ENCODE measurements at regions not wholly inside any gene's neighbourhood (a gene's known extent, or its start where the extent isn't known, plus 50 kb on each side); places are given as distances from the start of the nearest gene placed in this dataset.
"Not testable (repeated sequence)": the region's sequence is repeated elsewhere in the genome, so short reads cannot be mapped to it uniquely, and the experiment has no call there.

DNA sequence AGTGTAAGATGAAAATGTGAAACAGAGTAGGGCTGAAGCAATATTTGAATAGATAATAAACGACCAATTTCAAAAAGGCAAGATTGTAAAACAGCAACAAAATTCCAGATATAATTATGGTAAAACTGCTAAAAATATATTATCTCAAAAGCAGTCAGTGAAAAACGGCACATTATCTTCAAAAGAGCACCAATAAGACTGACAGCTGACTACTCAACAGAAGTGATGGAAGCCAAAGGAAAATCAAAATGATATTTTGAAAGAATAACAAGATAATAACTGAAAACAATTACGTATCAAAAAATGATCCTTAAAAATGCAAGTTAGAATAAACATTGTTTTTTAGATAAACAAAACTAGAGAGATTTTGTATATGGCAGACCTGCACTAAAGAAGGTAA, 920.6 kb upstream of the FAM98A start:
- DNase-seq, result no peak

DNA sequence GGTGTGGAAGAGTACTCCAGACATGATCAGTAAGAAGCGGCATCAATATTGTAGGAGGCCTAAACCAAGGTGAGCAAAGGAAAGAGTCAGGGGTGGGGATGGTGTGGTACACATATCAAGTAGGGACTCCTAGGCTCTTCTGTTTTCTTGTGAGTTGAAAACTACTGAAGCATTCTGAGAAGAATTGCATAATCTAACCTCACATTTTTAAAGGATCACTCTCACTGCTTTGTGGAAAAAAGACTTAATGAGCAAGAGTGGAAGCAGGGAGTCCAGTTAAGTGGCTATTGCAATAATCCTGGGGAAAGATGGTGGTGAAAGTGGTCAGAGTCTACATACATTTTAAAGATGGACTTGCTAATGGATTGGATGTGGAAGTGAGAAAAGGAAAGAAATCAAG, 899.5 kb upstream of the FAM98A start:
- DNase-seq, result no peak

DNA sequence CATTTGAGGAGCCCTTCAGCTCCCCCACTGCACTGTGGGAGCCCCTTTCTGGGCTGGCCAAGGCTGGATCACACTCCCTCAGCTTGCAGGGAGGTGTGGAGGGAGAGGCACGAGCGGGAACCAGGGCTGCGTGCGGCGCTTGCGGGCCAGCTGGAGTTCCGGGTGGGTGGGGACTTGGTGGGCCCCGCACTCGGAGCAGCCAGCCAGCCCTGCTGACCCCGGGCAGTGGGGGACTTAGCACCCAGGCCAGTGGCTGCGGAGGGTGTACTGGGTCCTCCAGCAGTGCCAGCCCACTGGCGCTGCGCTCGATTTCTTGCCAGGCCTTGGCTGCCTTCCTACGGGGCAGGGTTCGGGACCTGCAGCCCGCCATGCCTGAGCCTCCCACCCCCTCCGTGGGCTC, 895.1 kb upstream of the FAM98A start:
- DNase-seq, result not testable (repeated sequence)

DNA sequence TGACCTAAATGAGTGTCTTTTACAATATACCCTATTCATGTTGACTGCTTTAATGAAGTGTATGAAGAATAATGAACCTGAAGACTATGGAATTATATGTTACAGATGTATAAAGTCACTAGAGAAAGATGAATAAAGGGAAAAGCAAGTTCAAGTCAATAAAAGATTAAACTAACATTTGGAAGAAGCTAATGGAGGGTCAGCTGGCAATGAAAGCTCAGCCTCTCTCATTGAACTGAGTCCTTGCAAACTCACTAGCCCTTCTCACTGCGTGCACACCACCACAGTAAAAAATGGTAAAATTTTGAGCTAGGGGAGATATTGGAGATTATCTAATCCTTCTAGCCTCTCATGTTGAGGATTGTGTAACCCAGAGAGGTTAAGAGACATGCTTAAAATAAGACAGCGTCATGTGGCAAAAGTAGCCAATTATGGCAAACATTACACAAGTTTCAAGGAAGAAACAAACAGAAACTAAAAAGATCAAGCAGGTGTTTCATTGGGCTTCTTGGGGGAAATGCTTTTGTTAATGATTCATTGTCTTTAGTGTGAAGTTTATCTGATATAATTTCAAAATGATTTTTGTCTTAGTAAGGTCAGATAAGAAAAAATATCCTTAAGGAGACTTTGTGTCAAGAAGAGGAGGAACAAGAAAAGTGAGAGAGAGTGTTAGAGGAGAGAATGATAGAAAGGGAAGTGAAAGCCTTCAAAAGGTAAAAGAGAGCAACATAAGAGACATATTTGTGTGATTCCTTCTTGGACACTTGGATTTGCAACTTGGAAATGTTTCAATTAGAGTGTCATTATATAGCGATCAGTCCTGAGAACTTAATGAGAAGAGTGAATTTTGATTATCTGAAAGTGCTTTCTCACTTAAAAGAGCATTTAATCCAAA, 893.7 kb upstream of the FAM98A start:
- DNase-seq, result no peak

DNA sequence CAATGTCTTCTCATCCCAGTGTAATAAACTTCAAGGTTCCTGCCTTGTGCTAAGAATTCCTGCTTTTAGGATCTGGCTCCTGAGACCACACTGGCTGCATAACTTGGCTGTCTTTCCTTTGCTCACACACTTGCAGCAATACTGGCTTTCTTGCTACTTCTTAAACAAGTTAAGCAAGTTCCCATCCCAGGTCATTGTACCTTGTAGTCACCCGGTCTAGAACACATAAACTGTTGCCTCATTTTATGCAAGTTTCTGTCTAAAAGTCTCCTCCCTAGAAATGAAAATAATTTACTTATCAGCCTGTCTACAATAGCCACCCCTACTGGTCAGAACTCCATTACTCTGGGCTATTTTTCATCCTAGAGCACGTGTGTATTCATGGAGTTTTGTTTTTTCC, 887.9 kb upstream of the FAM98A start:
- DNase-seq, result no peak

DNA sequence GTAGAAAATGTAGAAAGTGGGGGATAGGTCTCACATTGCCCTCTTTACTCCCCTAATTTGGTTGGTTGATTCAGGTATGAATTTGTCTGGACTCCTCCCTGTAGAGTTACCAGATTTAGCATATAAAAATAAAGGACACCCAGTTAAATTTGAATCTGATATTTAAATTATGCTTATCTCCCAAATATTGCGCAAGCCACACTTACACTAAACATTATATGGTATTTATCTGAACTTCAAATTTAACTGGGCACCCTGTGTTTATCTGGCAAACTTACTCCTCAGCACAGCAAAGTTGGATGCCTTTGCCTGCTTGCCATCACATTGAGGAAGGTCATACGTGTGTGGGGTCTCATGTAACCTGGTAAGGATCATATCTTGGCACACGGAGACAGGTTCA, 882.4 kb upstream of the FAM98A start:
- DNase-seq, result no peak

DNA sequence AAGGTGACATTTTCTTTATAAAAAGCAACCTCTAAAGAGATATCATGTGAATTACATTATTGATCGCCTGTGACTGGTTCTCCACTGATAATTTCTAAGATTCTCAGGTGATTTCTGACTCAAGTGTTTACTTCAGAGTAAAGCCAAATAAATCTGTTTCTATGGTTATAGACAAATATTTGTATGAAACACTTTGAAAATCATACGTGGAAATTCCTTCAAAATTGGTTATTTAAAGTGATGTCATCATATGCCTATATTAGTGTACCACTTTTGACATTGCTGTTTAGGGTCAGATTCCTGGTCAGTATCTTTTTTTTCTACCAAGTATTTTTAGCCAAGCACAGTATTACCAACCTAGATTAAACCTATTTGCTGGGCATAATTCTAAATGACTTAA, 881.3 kb upstream of the FAM98A start:
- DNase-seq, result no peak

DNA sequence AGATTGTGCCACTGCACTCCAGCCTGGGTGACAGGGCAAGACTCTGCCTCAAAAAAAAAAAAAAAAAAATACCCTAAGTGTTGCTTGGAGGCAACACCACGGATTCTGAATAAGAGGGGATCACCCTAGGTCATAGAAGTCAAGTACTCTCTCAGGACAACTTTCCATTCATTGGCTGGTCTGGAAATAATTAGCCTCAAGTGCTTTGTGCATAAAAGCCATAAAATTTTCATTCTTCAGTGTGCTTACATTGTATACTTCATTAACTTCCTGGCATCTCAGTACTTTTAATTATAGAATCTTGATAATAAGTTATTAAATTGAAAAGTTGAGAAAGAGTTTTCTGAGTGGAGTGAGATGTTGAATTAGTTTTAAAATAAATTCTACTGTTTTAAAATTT, 876.1 kb upstream of the FAM98A start:
- DNase-seq, result no peak

DNA sequence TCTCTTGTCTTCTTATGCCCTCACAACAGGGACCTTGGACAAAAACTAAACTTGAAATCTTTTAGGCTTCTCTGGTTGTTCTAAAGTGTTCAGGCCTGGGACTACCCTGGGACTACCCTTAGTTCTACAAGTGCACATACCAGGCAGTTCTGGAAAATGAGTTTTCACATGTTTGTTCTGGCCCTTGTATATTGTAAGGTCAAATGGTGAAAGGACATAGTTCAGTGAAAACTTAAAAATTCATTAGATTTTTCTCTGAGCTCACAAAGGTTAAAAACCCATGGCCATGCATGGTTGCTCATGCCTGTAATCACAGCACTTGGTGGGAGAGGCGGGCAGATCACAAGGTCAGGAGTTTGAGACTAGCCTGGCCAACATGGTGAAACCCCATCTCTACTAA, 875.5 kb upstream of the FAM98A start:
- DNase-seq, result no peak

DNA sequence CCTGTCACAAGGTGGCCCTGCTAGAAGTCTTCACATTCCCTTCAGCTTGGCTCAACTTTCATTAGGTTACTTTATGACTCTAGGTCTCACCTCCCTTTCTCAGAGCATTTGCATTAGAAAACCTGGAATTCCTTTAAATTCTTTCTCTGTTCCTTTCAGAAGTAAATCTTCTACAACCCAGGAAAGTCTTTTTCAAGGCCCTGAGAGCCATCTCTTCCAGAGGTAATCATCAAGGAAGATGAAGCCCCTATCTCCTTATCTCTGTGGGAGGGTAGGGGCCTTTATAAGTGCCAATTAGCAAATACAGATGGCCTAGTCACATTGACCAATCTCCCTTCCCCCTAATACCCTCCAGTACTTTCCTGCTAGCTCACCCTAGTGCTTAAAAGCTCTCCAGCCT, 848.0 kb upstream of the FAM98A start:
- no peak for DNase-seq

DNA sequence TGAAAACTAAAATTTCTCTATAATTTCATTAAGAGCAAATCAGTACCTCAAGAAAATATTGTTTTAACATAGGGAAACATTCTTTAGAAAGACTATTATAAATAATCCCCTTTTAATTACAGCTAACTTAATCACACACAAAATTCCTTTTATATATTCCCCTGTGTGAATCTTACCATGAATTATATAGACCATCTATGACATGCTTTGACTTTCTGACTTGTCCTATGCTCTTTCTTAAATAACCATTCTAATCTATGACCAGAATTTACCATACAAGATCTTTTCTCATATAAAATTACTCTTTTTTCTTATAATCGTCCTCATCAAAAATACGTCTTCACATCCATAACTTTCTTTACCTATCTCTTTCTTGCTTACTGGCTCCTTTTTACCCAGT, 824.2 kb upstream of the FAM98A start:
- no peak for DNase-seq

DNA sequence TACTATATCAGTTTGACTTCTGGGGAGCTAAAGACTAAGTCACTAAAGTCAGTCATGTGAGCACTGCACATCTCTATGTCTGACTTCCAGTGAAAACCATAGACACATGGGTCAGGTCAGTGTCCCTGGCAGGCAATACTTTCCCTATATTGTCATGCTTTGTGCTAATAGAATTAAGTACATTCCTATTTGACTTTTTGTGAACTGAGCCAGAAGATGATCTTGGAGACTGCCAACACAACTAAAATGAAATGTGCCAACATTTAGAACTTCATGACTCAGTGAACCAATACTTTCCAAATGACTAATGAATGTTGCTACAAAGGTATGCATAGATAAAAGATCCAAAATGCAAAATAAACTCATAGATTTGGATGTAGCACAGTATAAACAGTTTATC, 820.8 kb upstream of the FAM98A start:
- DNase-seq, result no peak

DNA sequence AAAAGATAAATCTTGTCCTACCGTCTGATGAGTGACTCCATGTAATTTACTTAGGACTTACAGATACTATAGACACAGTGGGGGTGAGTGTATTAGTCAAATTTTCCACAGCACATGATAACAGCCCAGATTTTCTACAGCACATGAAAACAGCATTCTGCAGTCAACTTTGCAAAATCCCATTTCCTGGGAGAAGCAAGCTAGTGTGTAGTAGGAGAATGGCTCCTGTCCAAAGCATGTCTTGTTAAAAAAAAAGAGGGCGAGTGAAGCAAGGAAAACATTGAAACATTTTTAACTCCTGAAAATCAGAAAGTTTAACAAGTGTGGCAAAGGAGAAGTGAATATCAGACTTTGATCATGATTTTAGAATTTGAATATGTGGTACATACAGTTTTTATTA, 817.8 kb upstream of the FAM98A start:
- no peak for DNase-seq

DNA sequence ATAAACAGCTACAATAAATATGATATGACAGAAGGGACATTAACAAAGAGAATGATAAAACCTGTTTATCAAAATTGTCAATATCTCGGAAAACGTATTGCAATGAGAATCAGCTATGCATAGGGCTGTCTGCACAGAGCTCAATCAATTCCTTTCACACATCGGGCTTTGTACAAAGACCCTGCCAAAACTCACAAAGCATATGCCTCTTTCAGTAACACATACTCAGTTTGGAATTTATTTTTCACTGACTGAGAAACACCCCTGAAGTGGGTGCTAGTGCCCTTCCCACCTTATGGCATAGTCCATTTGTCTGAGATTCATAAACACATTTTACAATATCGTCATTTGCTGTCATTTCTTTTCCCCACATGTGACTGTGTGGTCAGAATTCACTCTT, 815.8 kb upstream of the FAM98A start:
- DNase-seq, result no peak

DNA sequence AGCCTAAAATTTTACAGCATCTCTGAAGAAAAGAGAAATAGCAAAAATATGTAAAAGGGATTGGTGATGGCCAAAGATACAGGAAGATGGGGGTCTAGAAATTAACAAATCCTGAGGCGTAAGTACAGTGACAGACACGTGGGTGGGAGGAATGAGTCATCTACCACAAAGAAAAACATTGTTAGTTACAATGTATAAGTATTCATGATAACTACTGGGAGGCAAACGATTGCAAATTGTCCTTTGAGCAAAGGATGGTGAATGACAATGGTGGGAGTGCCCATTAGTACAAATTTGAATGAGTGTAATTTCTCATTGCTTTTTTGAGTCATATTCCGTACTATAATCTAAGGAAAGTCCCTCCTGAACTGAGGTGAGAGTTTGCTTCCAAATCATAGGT, 809.0 kb upstream of the FAM98A start:
- DNase-seq, result no peak

DNA sequence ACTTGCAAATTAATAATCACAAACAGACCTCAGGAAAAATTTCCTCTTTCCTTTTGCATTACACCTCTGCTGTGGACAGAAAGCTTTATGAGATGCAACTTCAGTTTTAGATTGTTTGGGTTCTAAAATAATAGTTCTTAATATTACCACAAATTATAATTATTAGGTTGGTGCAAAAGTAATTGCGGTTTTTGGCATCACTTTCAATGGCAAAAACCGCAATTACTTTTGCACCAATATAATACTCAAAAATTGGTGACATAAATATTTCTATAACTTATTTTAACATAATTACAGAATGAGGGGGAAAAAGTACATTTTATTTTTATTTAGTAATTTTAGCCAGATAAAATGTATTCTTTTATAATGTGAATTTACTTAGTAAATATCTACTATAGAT, 804.4 kb upstream of the FAM98A start:
- DNase-seq, result no peak

DNA sequence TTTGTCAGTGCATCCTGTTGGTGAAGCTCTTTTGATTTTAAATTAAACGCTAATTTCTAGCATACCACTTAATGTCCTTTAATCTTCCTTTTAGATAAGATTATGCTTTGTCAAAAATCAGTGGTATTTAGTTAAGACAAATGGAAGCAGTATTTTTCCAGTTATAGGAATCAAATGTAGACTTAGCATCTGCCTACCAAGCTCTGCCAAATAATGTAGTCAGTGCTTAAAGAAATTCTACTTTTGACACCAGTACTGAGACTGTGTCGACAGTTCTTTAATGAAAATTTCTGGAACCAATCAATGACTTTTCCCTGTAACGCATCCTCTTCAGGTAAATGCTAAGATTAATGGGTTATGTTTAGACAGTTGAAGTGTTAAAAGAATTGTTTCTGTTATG, 803.3 kb upstream of the FAM98A start:
- no peak for DNase-seq

DNA sequence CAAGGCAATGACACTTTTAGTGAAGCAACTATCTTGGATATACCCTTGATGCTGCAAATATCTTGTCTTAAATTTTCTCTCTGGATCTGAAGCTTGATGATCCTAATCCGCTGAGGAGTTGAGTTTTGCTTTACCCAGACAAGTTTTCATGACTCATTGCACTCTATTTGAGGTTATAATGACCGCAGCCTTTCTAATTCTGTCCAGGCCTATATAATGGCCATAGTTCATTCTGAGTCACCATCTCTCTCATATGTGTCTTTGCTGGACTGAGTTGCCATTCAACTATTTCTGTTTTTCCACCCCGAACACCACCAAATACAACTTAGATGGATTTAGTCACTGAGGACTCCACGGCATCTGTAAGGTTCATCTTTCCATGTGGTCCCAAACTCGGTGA, 802.1 kb upstream of the FAM98A start:
- DNase-seq, result no peak

DNA sequence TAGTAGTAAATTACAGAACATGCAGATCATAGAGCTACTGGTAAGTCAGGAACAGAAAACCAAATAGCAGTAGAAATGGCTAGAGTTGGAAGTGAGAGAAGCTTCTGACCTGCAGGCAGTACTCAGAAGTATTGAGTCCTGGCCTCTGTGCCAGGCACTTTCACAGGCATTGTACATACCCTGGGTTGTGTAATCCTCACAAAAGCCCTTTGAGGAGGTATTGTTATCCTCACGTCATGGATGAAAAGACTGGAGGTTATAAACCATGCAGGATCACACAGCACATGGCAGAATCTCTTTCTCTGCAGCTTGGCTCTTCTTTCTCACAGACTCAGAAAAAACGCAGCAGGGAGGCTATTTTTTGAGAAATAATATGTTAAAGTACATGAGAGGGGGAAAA, 789.3 kb upstream of the FAM98A start:
- no peak for DNase-seq

DNA sequence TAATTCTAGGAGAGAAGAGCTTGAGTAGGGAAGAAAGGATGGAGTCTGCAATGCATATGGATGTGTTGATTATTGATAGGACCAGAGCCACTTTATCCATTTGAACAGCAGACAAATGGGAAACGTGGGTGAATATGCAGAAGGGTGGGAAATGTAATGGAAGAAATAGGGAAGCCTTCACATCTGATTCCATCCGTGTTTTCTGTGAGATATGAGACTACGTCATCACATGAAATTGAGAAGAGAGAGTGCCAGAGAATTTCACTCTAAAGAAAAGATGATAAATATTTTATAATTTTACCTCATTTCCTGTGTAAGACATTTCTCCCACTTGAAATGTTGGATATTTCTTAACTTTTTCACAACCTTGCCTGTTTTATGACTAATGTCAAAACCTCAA, 788.4 kb upstream of the FAM98A start:
- no peak for DNase-seq

DNA sequence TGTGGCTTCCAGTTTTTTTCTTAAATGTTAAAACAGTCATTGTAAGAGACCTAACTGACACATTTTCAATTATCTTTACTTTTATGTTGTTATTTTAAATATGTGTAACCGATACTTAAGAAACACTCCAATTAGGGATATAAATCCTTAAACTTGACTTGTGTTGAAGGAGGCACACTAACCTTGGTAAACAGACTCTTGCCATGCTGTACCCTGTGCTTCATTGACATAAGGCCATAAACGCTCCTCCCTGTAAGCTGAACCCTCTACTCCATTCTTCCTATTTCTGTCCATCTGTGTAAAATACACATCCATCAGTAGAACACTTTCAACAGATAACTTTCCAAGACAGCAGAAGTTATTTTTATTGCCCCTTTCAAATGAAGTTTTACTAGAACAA, 780.5 kb upstream of the FAM98A start:
- no peak for DNase-seq

DNA sequence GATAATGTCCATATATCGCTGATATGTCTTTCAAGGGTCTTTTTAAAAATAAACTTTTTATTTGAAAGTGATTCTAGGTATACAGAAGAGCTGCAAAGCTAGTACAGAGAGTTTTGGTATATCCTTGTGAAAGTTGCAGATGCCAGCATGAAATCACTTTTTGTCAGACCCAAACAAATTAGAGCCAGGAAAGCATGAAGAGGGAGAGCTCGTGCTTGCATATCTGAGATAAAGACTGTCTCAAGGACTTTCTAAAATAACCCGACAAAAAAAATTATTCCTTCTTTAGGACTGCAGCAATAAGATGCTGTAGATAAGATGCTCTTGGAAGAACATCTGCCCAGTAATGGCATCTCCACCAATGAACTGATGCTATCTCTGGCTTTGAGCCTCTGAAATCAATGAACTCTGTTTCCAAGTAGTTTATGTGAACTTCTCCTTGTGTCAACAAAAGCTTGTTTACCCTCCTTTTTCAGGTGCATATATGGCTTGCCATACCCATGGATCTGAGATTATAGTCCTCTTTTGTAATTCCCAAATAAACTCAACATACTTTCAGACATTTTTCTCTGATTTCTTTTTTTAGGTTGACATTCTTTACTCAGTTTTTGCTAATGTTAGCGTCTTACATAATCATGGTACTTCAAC, 774.6 kb upstream of the FAM98A start:
- no peak for DNase-seq

DNA sequence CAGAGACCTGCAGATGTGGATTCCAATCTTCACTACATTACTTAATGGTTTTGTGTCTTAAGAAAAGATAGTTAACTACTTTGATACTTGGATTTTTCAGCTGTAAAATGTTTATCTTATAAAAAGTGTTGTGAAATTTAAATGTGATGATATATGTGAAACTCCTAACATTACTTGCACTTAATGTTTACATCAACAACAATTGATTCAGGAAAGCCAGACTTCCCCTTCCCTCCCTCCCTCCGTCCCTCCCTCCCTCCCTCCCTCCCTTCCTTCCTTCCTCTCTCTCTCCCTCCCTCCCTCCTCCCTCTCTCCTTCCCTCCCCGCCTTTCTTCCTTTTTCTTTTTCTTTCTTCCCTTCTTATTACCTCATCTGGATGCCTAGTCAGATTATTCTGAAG, 773.9 kb upstream of the FAM98A start:
- DNase-seq, result no peak

DNA sequence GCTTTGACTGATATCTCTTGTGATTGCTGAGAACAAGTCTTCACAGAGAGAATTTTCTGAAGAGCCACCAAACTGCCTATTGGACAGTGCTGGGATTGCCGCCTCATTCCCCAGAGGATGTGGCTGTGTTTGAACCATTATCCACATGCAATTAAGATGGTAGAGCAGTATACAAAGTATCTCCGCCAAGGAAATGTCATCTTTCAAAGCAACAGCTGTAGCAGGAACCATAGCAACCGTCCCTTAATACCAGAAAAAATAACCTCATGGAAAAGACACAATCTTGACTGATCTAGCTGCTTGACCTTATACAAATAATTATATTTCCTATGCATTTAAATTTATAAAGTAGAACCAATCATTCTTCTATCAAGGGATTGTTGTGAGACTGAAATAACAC, 772.6 kb upstream of the FAM98A start:
- no peak for DNase-seq

DNA sequence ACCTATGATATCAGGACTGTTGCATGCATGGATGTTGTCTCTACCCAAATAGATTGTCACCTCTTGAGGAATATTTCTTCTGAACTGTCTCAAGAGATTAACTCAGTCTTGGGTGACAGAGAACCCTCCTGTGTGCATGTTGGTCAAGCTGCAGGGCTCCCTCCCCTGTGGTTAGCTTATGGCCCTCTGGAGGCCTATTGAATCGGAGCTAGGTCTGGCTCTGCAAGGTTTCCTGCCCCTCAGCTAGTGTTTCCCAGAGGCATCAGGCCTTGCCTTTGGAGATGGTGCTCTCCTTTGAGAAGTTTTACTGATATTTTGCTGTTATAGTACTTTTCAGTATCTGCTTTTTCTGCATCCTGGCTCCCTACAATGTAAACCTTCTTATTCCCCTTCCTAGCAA, 769.2 kb upstream of the FAM98A start:
- no peak for DNase-seq
